Superior temporal gyrus (tissue), 1 donor: ENCODE measurements at regions not wholly inside any gene's neighbourhood (a gene's known extent, or its start where the extent isn't known, plus 50 kb on each side); places are given as distances from the start of the nearest gene placed in this dataset.
"Not testable (repeated sequence)": the region's sequence is repeated elsewhere in the genome, so short reads cannot be mapped to it uniquely, and the experiment has no call there.

Experiments
- DNase-seq: peaks from one replicate; pipeline ENCODE4 v3.0.0-alpha.2; 2016; ENCODE audit errors: extremely low spot score

GRCh38 chr4:166153548-166153947, 280.5 kb downstream of the TLL1 start:
- no peak for DNase-seq

DNA sequence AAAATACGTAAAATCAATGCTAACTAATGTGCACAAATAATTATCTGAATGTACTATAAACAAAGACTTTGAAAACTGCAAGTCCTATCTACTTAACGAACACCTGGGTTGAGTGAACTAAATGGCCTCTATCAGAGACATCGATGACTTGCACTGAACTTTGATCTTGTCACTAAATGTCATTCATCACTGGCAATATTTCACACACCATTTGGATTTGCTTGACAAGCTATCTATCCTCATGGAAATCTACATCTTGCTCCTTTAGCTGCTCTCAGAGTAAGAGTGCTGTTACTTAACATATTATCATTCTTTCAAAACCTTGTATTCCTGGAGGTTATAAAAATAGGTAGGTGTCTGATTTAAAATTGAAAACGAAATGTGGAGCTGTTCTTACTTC, 289.3 kb downstream of the TLL1 start:
- no peak for DNase-seq

- DNase-seq, result peak; percentile 96
Observed at GRCh38 chr4:166165829-166166420, 292.9 kb downstream of the TLL1 start.

GRCh38 chr4:166169111-166169510, 296.1 kb downstream of the TLL1 start:
- no peak for DNase-seq

GRCh38 chr4:166172619-166173018, 299.6 kb downstream of the TLL1 start:
- DNase-seq, result no peak

GRCh38 chr4:166174717-166175490, 301.9 kb downstream of the TLL1 start:
- no peak for DNase-seq

GRCh38 chr4:166182145-166182544, 309.1 kb downstream of the TLL1 start:
- DNase-seq, result no peak

DNA sequence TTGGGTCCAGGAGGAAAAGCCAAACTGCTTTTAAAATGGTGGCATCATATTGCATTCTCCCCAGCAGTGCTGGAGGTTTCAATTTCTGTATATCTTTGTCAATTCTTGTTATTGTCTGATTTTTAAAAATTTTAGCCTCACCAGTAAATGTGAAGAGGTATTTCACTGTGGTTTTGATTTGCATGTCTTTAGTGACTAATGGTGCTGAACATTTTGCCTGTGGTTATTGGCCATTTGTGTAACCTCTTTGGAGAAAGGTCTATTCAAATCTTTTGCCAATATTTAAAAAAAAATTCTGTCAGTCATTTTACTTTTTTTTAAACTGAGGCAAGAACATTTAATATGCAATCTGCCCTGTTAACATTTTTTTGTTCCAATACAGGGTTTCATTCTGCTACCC, 322.1 kb downstream of the TLL1 start:
- DNase-seq, result no peak

DNA sequence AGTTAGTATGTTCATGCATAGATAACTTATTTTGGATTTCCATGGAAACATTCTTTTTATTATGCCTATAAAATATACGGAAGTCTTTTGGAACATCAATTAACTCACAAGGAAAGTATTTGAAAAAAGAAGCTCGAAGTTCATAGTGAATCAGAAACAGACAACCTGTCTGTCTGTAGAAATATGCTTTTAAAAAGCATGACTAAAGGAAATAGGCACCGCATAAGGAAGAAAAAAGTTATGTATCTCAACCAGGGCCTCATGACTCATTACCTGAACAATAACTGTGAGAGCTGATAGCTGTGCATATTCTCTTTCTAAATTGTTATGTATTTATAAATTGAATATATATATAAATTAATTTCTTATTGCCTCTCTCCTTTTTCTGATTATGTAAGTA, 324.1 kb downstream of the TLL1 start:
- DNase-seq, result no peak

GRCh38 chr4:166198041-166198440, 325.0 kb downstream of the TLL1 start:
- no peak for DNase-seq

DNA sequence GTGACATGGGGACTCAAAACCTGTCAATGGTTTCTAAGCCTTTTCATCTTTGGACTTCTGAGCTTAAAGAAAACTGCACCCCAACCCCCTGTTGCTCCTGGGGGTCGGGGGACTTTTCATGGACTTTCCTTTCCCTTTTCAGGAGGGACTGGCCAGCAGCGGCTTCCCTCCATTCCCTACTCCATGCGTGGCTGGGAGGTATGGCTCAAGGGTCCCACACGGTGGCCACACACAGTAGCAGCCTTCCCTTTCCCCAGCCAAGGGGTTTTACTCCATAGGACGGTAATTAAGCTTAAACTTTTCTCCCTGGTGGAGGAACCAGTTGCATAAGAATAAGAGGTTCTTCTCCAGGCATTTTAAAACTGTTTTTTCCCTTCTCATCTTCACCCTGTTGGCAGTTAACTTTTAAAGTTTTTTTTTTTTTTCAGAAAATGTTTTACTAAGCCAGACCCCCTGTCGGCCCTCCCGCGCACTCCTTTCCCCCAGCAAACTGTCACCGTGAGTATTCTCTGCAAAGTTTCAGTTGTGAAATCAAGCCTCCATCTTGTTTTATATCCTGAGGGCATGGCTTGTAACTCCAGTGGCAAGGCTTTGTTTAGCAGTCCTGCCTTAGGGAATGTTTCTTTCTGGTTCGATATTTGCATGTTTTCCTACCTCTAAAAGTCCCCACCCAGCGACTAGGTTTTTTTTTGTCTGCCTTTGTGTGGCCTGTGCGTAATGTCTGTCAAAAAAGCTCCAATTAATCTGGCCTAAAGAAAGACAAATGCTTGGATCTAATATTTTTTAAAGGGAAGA, 325.7 kb downstream of the TLL1 start:
- DNase-seq, result no peak

DNA sequence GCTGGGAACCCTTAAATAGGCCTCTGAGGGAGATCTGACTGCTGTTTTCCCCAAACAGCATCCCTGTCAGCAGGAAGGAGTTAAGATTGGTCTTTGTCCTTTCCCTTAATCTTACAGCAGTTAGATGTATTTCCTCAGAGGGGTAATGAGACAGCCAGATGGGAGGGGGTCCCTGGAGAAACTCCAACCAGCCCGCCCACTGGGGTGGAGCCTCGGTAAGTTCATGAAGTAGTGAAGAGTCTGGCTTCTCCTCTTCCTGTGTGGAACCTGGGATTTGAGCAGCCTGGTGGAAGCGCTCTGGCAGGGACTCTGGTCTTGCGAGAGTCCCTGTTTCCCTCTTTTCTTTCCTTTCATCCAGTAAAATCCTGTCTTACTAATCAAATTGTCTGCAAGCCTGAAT, 330.0 kb downstream of the TLL1 start:
- DNase-seq, result no peak

- not testable (repeated sequence) for DNase-seq
Observed at GRCh38 chr4:166212326-166212725, 339.3 kb downstream of the TLL1 start.

GRCh38 chr4:166222271-166222670, 349.2 kb downstream of the TLL1 start:
- DNase-seq, result no peak

DNA sequence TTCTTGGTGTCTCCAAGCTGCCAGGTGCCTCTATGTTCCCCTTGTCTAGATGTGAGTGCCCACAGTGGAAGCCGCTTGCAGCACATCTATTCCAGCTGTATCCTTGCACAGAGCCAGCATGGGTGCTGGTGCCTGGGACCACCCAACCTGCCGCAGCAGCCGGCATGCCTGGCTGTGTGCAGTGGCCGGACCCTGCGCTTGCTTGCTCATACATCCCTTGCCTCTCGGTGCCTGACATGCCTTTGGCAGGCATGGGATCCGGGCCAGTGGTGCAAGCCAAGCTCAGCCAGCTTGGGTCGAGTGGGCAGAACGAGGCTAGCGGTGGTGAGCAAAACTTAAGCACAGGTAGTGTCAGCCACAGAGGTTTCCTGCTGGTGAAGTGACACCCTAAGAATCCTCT, 355.1 kb downstream of the TLL1 start:
- no peak for DNase-seq

GRCh38 chr4:166229799-166230198, 356.8 kb downstream of the TLL1 start:
- no peak for DNase-seq

DNA sequence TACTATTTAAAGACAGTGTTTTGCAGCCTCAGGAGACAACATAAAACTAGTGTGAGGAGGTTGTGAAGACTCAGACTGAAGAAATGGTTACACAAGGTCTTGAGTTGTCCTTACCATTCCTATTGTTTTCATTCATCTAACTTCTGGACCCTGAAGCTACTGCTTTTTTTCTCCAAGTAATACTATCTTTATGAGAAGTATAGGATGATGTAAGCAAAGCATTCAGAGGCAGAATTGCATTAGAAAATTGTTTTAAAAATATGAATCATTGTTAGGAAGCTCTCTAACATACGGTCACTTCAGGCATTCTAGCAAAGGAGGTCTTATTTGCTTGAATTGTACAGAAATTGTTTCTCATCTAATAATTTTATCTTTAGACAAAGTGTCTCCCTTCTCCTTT, 357.8 kb downstream of the TLL1 start:
- DNase-seq, result no peak

GRCh38 chr4:166239354-166239753, 366.3 kb downstream of the TLL1 start:
- no peak for DNase-seq

- no peak for DNase-seq
Observed at GRCh38 chr4:166252487-166253402, 379.7 kb downstream of the TLL1 start.

- DNase-seq, result no peak
Observed at GRCh38 chr4:166257276-166257675, 384.2 kb downstream of the TLL1 start.

GRCh38 chr4:166257891-166258290, 384.9 kb downstream of the TLL1 start:
- DNase-seq, result no peak

GRCh38 chr4:166259081-166259480, 386.0 kb downstream of the TLL1 start:
- DNase-seq, result no peak
